Endothelial cell of umbilical vein (primary cell): ENCODE measurements at regions not wholly inside any gene's neighbourhood (a gene's known extent, or its start where the extent isn't known, plus 50 kb on each side); places are given as distances from the start of the nearest gene placed in this dataset.

Experiments used
- BruUV-seq: library from RNA; stranded (reverse); fragments of 400-500 nt; replicated peaks from 2 replicates; lab custom pipeline; 2021; lab: Mats Ljungman, UMichigan
- CTCF ChIA-PET: fragments of 300-600, 350-600 bp; sonication (Branson Sonifier 250); formaldehyde crosslinking; loops from one replicate; lab custom pipeline; 2021; ENCODE audit warnings: antibody characterized with exemption, inconsistent platforms; lab: Charles Lee
- POLR2A ChIA-PET: fragments of 300-600, 350-600 bp; sonication (Branson Sonifier 250); formaldehyde crosslinking; loops from one replicate; lab custom pipeline; 2021; ENCODE audit warnings: antibody characterized with exemption, inconsistent platforms; lab: Charles Lee
- DNase-seq: peaks from one replicate; pipeline ENCODE4 v3.0.0-alpha.2; 2011; ENCODE audit warnings: low read depth, low spot score
- FAIRE-seq: peaks from 2 replicates; lab custom pipeline; 2011; peaks lifted over from hg19 to GRCh38; lab: Jason Lieb, UNC
- H2AFZ ChIP-seq: 2 replicates; pipeline ENCODE4 v1.6.0; 2012; ENCODE audit warnings: low read depth, low read length, control low read depth, inconsistent platforms
- H3K27ac ChIP-seq: 2 replicates; pipeline ENCODE4 v1.5.1; 2011; ENCODE audit warnings: low read depth, mild to moderate bottlenecking, control low read depth, low read length, moderate library complexity; ENCODE audit not compliant: insufficient read depth
- H3K27me3 ChIP-seq, 2 experiments: 2 replicates each; pipeline versions ENCODE4 v1.6.0 to v1.6.1; 2011; ENCODE audit warnings: low read length in 2 of 2, mixed read lengths in 1 of 2; ENCODE audit not compliant: control insufficient read depth in 2 of 2, insufficient read depth in 2 of 2
- H3K36me3 ChIP-seq, 2 experiments: 2 replicates in 1 of 2; 3 replicates in 1 of 2; pipeline ENCODE4 v1.5.1; 2011; ENCODE audit warnings: low read length in 2 of 2, mild to moderate bottlenecking in 1 of 2, moderate library complexity in 1 of 2; ENCODE audit not compliant: control insufficient read depth in 2 of 2, insufficient read depth in 2 of 2; ENCODE audit errors: extremely low read depth in 1 of 2
- H3K4me1 ChIP-seq: 3 replicates; pipeline ENCODE4 v1.5.1; 2011; ENCODE audit warnings: mild to moderate bottlenecking, low read length; ENCODE audit not compliant: control insufficient read depth, insufficient read depth; ENCODE audit errors: extremely low read depth
- H3K4me2 ChIP-seq: 2 replicates; pipeline ENCODE4 v1.6.1; 2011; ENCODE audit warnings: low read length, control low read depth, mixed read lengths; ENCODE audit not compliant: insufficient read depth
- H3K4me3 ChIP-seq, 3 experiments: fragments of 200-600 bp in 1 of 3; sonication (generic), shearing (Covaris generic) in 1 of 3; replicated peaks in 1 of 3; 2 replicates each; pipeline ENCODE4 v1.5.1; 2011 to 2016; ENCODE audit warnings: control low read depth in 3 of 3, low read length in 3 of 3, mild to moderate bottlenecking in 2 of 3, inconsistent platforms in 1 of 3, low read depth in 1 of 3, moderate library complexity in 1 of 3; ENCODE audit not compliant: insufficient read depth in 1 of 3
- H3K79me2 ChIP-seq: 2 replicates; pipeline ENCODE4 v1.6.0; 2012; ENCODE audit warnings: low read length, inconsistent platforms; ENCODE audit not compliant: control insufficient read depth, insufficient read depth
- H3K9ac ChIP-seq: replicated peaks from 2 replicates; pipeline ENCODE3; 2011; ENCODE audit warnings: low read length, control low read depth; ENCODE audit not compliant: insufficient read depth; ENCODE audit errors: extremely low read depth
- H3K9me1 ChIP-seq: replicated peaks from 3 replicates; pipeline ENCODE4 v1.6.0; 2011; ENCODE audit warnings: mild to moderate bottlenecking, low read length; ENCODE audit not compliant: control insufficient read depth, insufficient read depth; ENCODE audit errors: extremely low read depth
- H3K9me3 ChIP-seq: replicated peaks from 2 replicates; pipeline ENCODE4 v1.5.1; 2012; ENCODE audit warnings: low read length, inconsistent platforms; ENCODE audit not compliant: control insufficient read depth, insufficient read depth
- H4K20me1 ChIP-seq: replicated peaks from 2 replicates; pipeline ENCODE3; 2011; ENCODE audit warnings: mild to moderate bottlenecking, low read length; ENCODE audit not compliant: control insufficient read depth, insufficient read depth; ENCODE audit errors: extremely low read depth
- EZH2 ChIP-seq: IDR thresholded peaks from 2 replicates; pipeline ENCODE4 v1.6.1; 2012; ENCODE audit warnings: borderline replicate concordance, low read depth, mild to moderate bottlenecking, moderate library complexity, low read length, inconsistent platforms; ENCODE audit not compliant: severe bottlenecking
- FOS ChIP-seq: IDR thresholded peaks from 2 replicates; pipeline ENCODE4 v1.6.1; 2011; ENCODE audit warnings: mild to moderate bottlenecking, low read length, moderate library complexity, borderline replicate concordance; ENCODE audit not compliant: insufficient read depth
- GATA2 ChIP-seq: IDR thresholded peaks from 2 replicates; pipeline ENCODE4 v1.7.0; 2011; ENCODE audit warnings: low read depth, mild to moderate bottlenecking, moderate library complexity, mixed read lengths, low read length; ENCODE audit not compliant: insufficient read length, insufficient read depth
- JUN ChIP-seq: IDR thresholded peaks from 2 replicates; pipeline ENCODE4 v1.6.1; 2011; ENCODE audit warnings: borderline replicate concordance, low read depth; ENCODE audit not compliant: insufficient read length, insufficient read depth
- MYC ChIP-seq: IDR thresholded peaks from one replicate; pipeline ENCODE4 v1.6.1; 2011; ENCODE audit warnings: mild to moderate bottlenecking, low read depth, low read length
- POLR2A ChIP-seq: IDR thresholded peaks from 2 replicates; pipeline ENCODE4 v1.6.1; 2012; ENCODE audit warnings: low read depth, mild to moderate bottlenecking, control low read depth, low read length
- POLR2AphosphoS5 ChIP-seq: IDR thresholded peaks from 2 replicates; pipeline ENCODE4 v1.6.1; 2012; ENCODE audit warnings: low read depth, mild to moderate bottlenecking, control low read depth, low read length, moderate library complexity; ENCODE audit not compliant: insufficient read depth
- dilution Hi-C: fragments of 300-500 bp; cut with MboI; formaldehyde crosslinking; loops from one replicate; pipeline ENCODE4 v1.15.0; 2019; ENCODE audit warnings: low sequenced_read_pairs; ENCODE audit not compliant: extremely low pct_ligation_motif_present
- intact Hi-C: fragments of 100-400 bp; cut with micrococcal nuclease; formaldehyde crosslinking; loops from one replicate; pipeline ENCODE4 v1.10.0; 2022
- TF ChIP-seq, protein P1 (sequence below), 2 donors: IDR thresholded peaks; 1 replicate in 1 of 2; 2 replicates in 1 of 2; pipeline ENCODE4 v1.5.1; 2011; ENCODE audit warnings: low read length in 2 of 2, mild to moderate bottlenecking in 2 of 2, moderate library complexity in 2 of 2, control low read depth in 1 of 2, inconsistent platforms in 1 of 2, low read depth in 1 of 2; ENCODE audit not compliant: insufficient read depth in 1 of 2; ENCODE audit errors: extremely low read depth in 1 of 2
- TF ChIP-seq, protein P2 (sequence below): IDR thresholded peaks from 2 replicates; pipeline ENCODE4 v1.6.1; 2011; ENCODE audit not compliant: insufficient read depth, insufficient read length

GRCh38 chr12:91991399-91992187 lies 154.1 kb downstream of the BTG1 start:
- Histone ChIP-seq H2AFZ (no peak overlapping the region), H4K20me1 (no peaks in the 10 kb centered on the region), H3K79me2 (no peaks in the 10 kb centered on the region), H3K4me3 (no peak overlapping the region), H3K27ac (peak overlapping the region; percentile 94), H3K4me2 (peak overlapping the region; percentile 54), H3K27me3 (no peaks in the 10 kb centered on the region), H3K9me1 (no peaks in the 10 kb centered on the region), H3K4me1 (peaks cover 69% of the 10 kb centered on the region), H3K9me3 (no peaks in the 10 kb centered on the region), H3K36me3 (no peaks in the 10 kb centered on the region), H3K9ac (peak overlapping the region; percentile 59)
- FAIRE-seq (no peak), DNase-seq (peak; percentile 55)
- intact Hi-C loops = loop anchor here (2.0 to 5.0 kb wide), 4 partner anchors 181 to 659 kb away; no protein-coding TSS in a partner anchor
- ChIA-PET POLR2A (interaction anchor here (1.8 kb wide), 1 partner anchor 153 kb away, joined by 19 read pairs; the partner anchor contains the start of gene BTG1), CTCF (interaction anchor here (0.7 to 2.5 kb wide), 7 partner anchors 11 to 610 kb away, joined by 3 to 12 read pairs (median 6); no protein-coding TSS in a partner anchor)
- BruUV-seq = no TSS peak
- TF ChIP-seq FOS (no peak), MYC (no peak), POLR2A (no peak), GATA2 (no peak), EZH2 (no peak), JUN (no peak), POLR2AphosphoS5 (no peak)
- TF ChIP-seq, protein P1, sequence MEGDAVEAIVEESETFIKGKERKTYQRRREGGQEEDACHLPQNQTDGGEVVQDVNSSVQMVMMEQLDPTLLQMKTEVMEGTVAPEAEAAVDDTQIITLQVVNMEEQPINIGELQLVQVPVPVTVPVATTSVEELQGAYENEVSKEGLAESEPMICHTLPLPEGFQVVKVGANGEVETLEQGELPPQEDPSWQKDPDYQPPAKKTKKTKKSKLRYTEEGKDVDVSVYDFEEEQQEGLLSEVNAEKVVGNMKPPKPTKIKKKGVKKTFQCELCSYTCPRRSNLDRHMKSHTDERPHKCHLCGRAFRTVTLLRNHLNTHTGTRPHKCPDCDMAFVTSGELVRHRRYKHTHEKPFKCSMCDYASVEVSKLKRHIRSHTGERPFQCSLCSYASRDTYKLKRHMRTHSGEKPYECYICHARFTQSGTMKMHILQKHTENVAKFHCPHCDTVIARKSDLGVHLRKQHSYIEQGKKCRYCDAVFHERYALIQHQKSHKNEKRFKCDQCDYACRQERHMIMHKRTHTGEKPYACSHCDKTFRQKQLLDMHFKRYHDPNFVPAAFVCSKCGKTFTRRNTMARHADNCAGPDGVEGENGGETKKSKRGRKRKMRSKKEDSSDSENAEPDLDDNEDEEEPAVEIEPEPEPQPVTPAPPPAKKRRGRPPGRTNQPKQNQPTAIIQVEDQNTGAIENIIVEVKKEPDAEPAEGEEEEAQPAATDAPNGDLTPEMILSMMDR (IDR thresholded peaks at IDR 0.05; ENCODE audit: extremely low read depth in 1 of 2, insufficient read depth in 1 of 2, low read depth in 1 of 2, low read length in 2 of 2) = no peak
- TF ChIP-seq, protein P2, sequence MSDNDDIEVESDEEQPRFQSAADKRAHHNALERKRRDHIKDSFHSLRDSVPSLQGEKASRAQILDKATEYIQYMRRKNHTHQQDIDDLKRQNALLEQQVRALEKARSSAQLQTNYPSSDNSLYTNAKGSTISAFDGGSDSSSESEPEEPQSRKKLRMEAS = no peak
- dilution Hi-C loops = no loop called here
